Panc1 (cell line): ENCODE measurements at regions not wholly inside any gene's neighbourhood (a gene's known extent, or its start where the extent isn't known, plus 50 kb on each side); places are given as distances from the start of the nearest gene placed in this dataset.

Experiments
- ATAC-seq: fragments of 200-7000 bp; cut with Tn5 transposase; 2 replicates; pipeline ENCODE4 v1.9.1; 2020; ENCODE audit warnings: mild to moderate bottlenecking, moderate library complexity
- BruUV-seq: library from RNA; stranded (reverse); fragments of 400-500 nt; replicated peaks from 2 replicates; lab custom pipeline; 2021; lab: Mats Ljungman, UMichigan
- CTCF ChIA-PET: fragments of 300-600 bp; sonication (Branson Sonifier 250); formaldehyde crosslinking; loops from one replicate; lab custom pipeline; 2022; ENCODE audit warnings: antibody characterized with exemption; lab: Charles Lee
- POLR2A ChIA-PET: fragments of 300-600 bp; sonication (Branson Sonifier 250); formaldehyde crosslinking; loops from one replicate; lab custom pipeline; 2022; ENCODE audit warnings: antibody characterized with exemption; lab: Charles Lee
- DNase-seq: peaks from one replicate; pipeline ENCODE4 v3.0.0-alpha.2; 2010; ENCODE audit warnings: low read depth, low spot score
- H3K27ac ChIP-seq: 2 replicates; pipeline ENCODE4 v1.5.1; 2011; ENCODE audit warnings: mild to moderate bottlenecking, low read length, inconsistent platforms
- H3K27me3 ChIP-seq: fragments of 200-500 bp; sonication (Bioruptor generic); 2 replicates; pipeline ENCODE4 v1.6.0; 2014; ENCODE audit warnings: low read length, inconsistent platforms; ENCODE audit not compliant: control insufficient read depth, insufficient read depth
- H3K36me3 ChIP-seq: fragments of 200-500 bp; sonication (Bioruptor generic); 2 replicates; pipeline ENCODE4 v1.5.1; 2014; ENCODE audit warnings: inconsistent platforms, mild to moderate bottlenecking, low read length, moderate library complexity; ENCODE audit not compliant: control insufficient read depth, insufficient read depth
- H3K4me1 ChIP-seq: 2 replicates; pipeline ENCODE4 v1.5.1; 2011; ENCODE audit warnings: inconsistent platforms, mild to moderate bottlenecking, low read length, moderate library complexity; ENCODE audit not compliant: control insufficient read depth, insufficient read depth
- H3K4me3 ChIP-seq, 2 experiments: 2 replicates each; pipeline ENCODE4 v1.5.1; 2011 to 2012; ENCODE audit warnings: low read depth in 2 of 2, low read length in 2 of 2, mild to moderate bottlenecking in 2 of 2, inconsistent platforms in 1 of 2, moderate library complexity in 1 of 2
- H3K9me3 ChIP-seq: fragments of 200-500 bp; sonication (Bioruptor generic); 2 replicates; pipeline ENCODE4 v1.5.1; 2014; ENCODE audit warnings: low read depth, mild to moderate bottlenecking, inconsistent platforms, low read length, moderate library complexity; ENCODE audit not compliant: control insufficient read depth, insufficient read depth
- CTCF ChIP-seq: fragments of 450-650 bp; IDR thresholded peaks from 2 replicates; pipeline ENCODE4 v1.5.1; 2017; ENCODE audit warnings: mild to moderate bottlenecking
- REST ChIP-seq, 2 experiments: IDR thresholded peaks; 2 replicates each; pipeline ENCODE4 v1.6.1; 2011 to 2012; ENCODE audit warnings: low read depth in 2 of 2, control low read depth in 1 of 2, low read length in 1 of 2, mild to moderate bottlenecking in 1 of 2, moderate library complexity in 1 of 2; ENCODE audit not compliant: insufficient read depth in 1 of 2
- in situ Hi-C: cut with HindIII; loops from 2 replicates; pipeline ENCODE4 v1.10.0; 2016; ENCODE audit warnings: low sequenced_read_pairs, low pct_unique_long_range_greater_than_20kb
- intact Hi-C: fragments of 100-400 bp; cut with micrococcal nuclease; formaldehyde crosslinking; loops from one replicate; pipeline ENCODE4 v1.10.0; 2022; ENCODE audit not compliant: unreplicated experiment

GRCh38 chr10:8700689-8701088 lies 646.2 kb downstream of the GATA3 start:
- intact Hi-C loops: loop anchor here (10.0 kb wide), 1 partner anchor 826 kb away; no protein-coding TSS in a partner anchor
- no peak for TF ChIP-seq REST (IDR thresholded peaks at IDR 0.05; ENCODE audit: insufficient read depth in 1 of 2, low read depth in 2 of 2, low read length in 1 of 2)
- ATAC-seq (no peak), DNase-seq (no peak)
- Histone ChIP-seq H3K36me3 (no peaks in the 10 kb centered on the region), H3K4me1 (peaks cover 12% of the 10 kb centered on the region; the same call in 1 of the 2 replicates), H3K27me3 (no peaks in the 10 kb centered on the region), H3K4me3 (no peak overlapping the region), H3K27ac (peak overlapping the region; percentile 86; the same call in 1 of the 2 replicates), H3K9me3 (no peaks in the 10 kb centered on the region)
- ChIA-PET CTCF (no interaction called here), POLR2A (no interaction called here)
- in situ Hi-C loops: no loop called here
- no TSS peak for BruUV-seq

GRCh38 chr10:8702181-8702580 lies 647.7 kb downstream of the GATA3 start:
- POLR2A ChIA-PET: interaction anchor here (0.7 kb wide), 1 partner anchor 14 kb away, joined by 3 read pairs; no protein-coding TSS in a partner anchor
- Histone ChIP-seq H3K27ac (peak overlapping the region; percentile 86), H3K9me3 (no peaks in the 10 kb centered on the region), H3K36me3 (no peaks in the 10 kb centered on the region), H3K27me3 (no peaks in the 10 kb centered on the region), H3K4me1 (peaks cover 12% of the 10 kb centered on the region; the same call in 1 of the 2 replicates), H3K4me3 (no peak overlapping the region)
- intact Hi-C loops: loop anchor here (10.0 kb wide), 1 partner anchor 827 kb away; no protein-coding TSS in a partner anchor
- in situ Hi-C loops: no loop called here
- CTCF ChIA-PET: no interaction called here
- ATAC-seq (no peak), DNase-seq (no peak)
- no peak for TF ChIP-seq REST (IDR thresholded peaks at IDR 0.05; ENCODE audit: insufficient read depth in 1 of 2, low read depth in 2 of 2, low read length in 1 of 2)
- TF ChIP-seq CTCF: no peak
- no TSS peak for BruUV-seq
